ENCODE measurements at regions not wholly inside any gene's neighbourhood (a gene's known extent, or its start where the extent isn't known, plus 50 kb on each side); places are given as distances from the start of the nearest gene placed in this dataset.
A peak's percentile ranks its signal among the peaks of the same experiment; 100 is the strongest.

GRCh38 chr13:30151388-30151787 lies 156.0 kb downstream of the KATNAL1 start:
- DNase-seq (ENCODE audit: low spot score) = no peak

GRCh38 chr13:30149248-30149647 lies 158.1 kb downstream of the KATNAL1 start:
- no peak for DNase-seq (ENCODE audit: low spot score)

GRCh38 chr13:30148786-30149185 lies 158.6 kb downstream of the KATNAL1 start:
- no peak for DNase-seq (ENCODE audit: low spot score)

GRCh38 chr13:30148171-30148754 lies 159.1 kb downstream of the KATNAL1 start:
- DNase-seq (ENCODE audit: low spot score) = no peak

- DNase-seq (ENCODE audit: low spot score) = no peak
Observed at GRCh38 chr13:30147421-30147820, 159.9 kb downstream of the KATNAL1 start.

GRCh38 chr13:30147015-30147414 lies 160.3 kb downstream of the KATNAL1 start:
- no peak for DNase-seq (ENCODE audit: low spot score)

GRCh38 chr13:30145709-30146367 lies 161.5 kb downstream of the KATNAL1 start:
- DNase-seq (ENCODE audit: low spot score) = no peak

GRCh38 chr13:30143666-30144400 lies 163.5 kb downstream of the KATNAL1 start:
- DNase-seq (ENCODE audit: low spot score) = no peak

GRCh38 chr13:30142486-30143211 lies 164.7 kb downstream of the KATNAL1 start:
- no peak for DNase-seq (ENCODE audit: low spot score)

- DNase-seq (ENCODE audit: low spot score) = no peak
Observed at GRCh38 chr13:30141775-30142485, 165.4 kb downstream of the KATNAL1 start.

- no peak for DNase-seq (ENCODE audit: low spot score)
Observed at GRCh38 chr13:30140973-30141372, 166.4 kb downstream of the KATNAL1 start.

- no peak for DNase-seq (ENCODE audit: low spot score)
Observed at GRCh38 chr13:30138511-30138910, 168.8 kb downstream of the KATNAL1 start.

GRCh38 chr13:30135868-30136267 lies 171.5 kb downstream of the KATNAL1 start:
- no peak for DNase-seq (ENCODE audit: low spot score)

GRCh38 chr13:30135351-30135750 lies 172.0 kb downstream of the KATNAL1 start:
- no peak for DNase-seq (ENCODE audit: low spot score)

GRCh38 chr13:30134578-30134977 lies 172.8 kb downstream of the KATNAL1 start:
- DNase-seq (ENCODE audit: low spot score) = no peak

GRCh38 chr13:30133996-30134395 lies 173.4 kb downstream of the KATNAL1 start:
- DNase-seq (ENCODE audit: low spot score) = no peak

- no peak for DNase-seq (ENCODE audit: low spot score)
Observed at GRCh38 chr13:30133554-30133912, 173.8 kb downstream of the KATNAL1 start.

- peak; percentile 83 for DNase-seq (ENCODE audit: low spot score)
Observed at GRCh38 chr13:30132623-30133553, 174.5 kb downstream of the KATNAL1 start.

GRCh38 chr13:30129411-30129810 lies 177.9 kb downstream of the KATNAL1 start:
- DNase-seq (ENCODE audit: low spot score) = no peak

- DNase-seq (ENCODE audit: low spot score) = no peak
Observed at GRCh38 chr13:30128591-30128990, 178.8 kb downstream of the KATNAL1 start.

- DNase-seq (ENCODE audit: low spot score) = no peak
Observed at GRCh38 chr13:30128095-30128494, 179.3 kb downstream of the KATNAL1 start.
